ENCODE measurements at regions not wholly inside any gene's neighbourhood (a gene's known extent, or its start where the extent isn't known, plus 50 kb on each side); places are given as distances from the start of the nearest gene placed in this dataset.

GRCh38 chr6:149267513-149268043 is 49.9 kb upstream of the TAB2 start:
- TF ChIP-seq CTCF (IDR thresholded peaks at IDR 0.05) = no peak
- no peak for TF ChIP-seq ZFX (IDR thresholded peaks at IDR 0.05; ENCODE audit: borderline replicate concordance)
